Activated T-helper 17 cell treated with anti-CD3 and anti-CD28 coated beads, Interleukin-2, amount 50 U/mL, for 72 hours (primary cell): ENCODE measurements at regions not wholly inside any gene's neighbourhood (a gene's known extent, or its start where the extent isn't known, plus 50 kb on each side); places are given as distances from the start of the nearest gene placed in this dataset.
"Not testable (repeated sequence)": the region's sequence is repeated elsewhere in the genome, so short reads cannot be mapped to it uniquely, and the experiment has no call there.

Experiments used
- ATAC-seq: fragments of 150-1000 bp; cut with Tn5 transposase; replicated peaks from 2 replicates; pipeline ENCODE4 v1.10.0; 2021; ENCODE audit warnings: mild to moderate bottlenecking, moderate library complexity
- H3K27ac Mint-ChIP-seq: one replicate; pipeline ENCODE4 v1.8.0; 2022; ENCODE audit warnings: mixed read lengths
- H3K27me3 Mint-ChIP-seq: one replicate; pipeline ENCODE4 v1.8.0; 2022; ENCODE audit warnings: mixed read lengths
- H3K36me3 Mint-ChIP-seq: one replicate; pipeline ENCODE4 v1.8.0; 2022; ENCODE audit warnings: low read depth, mild to moderate bottlenecking, mixed read lengths
- H3K4me1 Mint-ChIP-seq: one replicate; pipeline ENCODE4 v1.8.0; 2022; ENCODE audit warnings: mixed read lengths
- H3K4me3 Mint-ChIP-seq: one replicate; pipeline ENCODE4 v1.8.0; 2022; ENCODE audit warnings: mild to moderate bottlenecking, mixed read lengths
- H3K9me3 Mint-ChIP-seq: one replicate; pipeline ENCODE4 v1.8.0; 2022; ENCODE audit warnings: mixed read lengths

DNA sequence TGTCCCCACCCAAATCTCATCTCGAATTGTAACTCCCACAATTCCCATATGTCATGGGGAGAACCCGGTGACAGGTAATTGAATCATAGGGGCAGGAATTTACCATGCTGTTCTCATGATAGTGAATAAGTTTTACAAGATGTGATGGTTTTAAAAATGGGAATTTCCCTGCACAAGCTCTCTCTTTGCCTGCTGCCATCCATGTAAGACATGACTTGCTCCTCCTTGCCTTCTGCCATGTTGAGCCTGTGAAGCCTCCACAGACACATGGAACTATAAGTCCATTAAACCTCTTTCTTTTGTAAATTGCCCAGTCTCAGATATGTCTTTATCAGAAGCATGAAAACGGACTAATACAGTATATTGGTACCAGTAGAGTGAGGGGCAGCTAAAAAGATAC is 546.9 kb downstream of the ZNF385D start:
- peaks cover 12% of the 10 kb centered on the region for H3K9me3 Mint-ChIP-seq
- H3K27ac Mint-ChIP-seq, ATAC-seq, H3K4me3 Mint-ChIP-seq, H3K4me1 Mint-ChIP-seq, H3K27me3 Mint-ChIP-seq, H3K36me3 Mint-ChIP-seq: not testable (repeated sequence)

DNA sequence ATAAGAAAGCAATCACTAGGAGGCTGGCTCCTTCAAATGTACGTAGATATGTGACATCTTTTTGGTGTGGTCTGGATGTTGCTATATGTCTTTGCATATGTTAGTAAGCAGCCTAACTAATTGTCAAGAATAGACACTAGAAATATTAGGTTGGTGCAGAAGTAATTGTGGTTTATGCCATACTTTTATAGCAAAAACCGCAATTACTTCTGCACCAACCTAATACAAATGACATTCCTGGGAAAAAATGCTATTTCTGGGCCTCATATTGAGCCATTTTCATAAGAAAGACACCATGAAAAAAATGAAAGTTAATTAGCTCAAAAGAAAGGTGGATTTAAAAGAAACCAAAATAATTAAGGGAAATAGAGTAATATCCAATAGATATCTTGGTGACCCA is 555.8 kb downstream of the ZNF385D start:
- H3K4me3 Mint-ChIP-seq, result no peak overlapping the region
- no peak for ATAC-seq
- peaks cover 12% of the 10 kb centered on the region for H3K9me3 Mint-ChIP-seq
- H3K4me1 Mint-ChIP-seq, result no peaks in the 10 kb centered on the region
- no peaks in the 10 kb centered on the region for H3K27me3 Mint-ChIP-seq
- H3K36me3 Mint-ChIP-seq, result no peaks in the 10 kb centered on the region
- H3K27ac Mint-ChIP-seq, result no peak overlapping the region

DNA sequence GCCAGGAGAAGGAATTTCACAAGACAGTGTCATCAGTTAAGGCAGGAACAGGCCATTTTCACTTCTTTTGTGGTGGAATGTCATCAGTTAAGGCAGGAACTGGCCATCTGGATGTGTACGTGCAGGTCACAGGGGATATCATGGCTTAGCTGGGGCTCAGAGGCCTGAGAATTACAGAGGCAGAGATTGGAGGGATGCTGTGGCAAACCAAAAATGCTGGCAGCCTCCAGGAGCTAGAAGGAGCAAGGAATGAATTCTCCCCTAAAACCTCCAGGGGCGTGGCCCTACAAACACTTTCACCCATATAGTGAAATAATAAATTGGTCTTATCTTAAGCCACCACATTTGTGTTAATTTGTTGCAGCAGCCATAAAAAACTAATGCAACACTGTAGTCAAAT is 557.0 kb downstream of the ZNF385D start:
- H3K4me3 Mint-ChIP-seq, H3K36me3 Mint-ChIP-seq, H3K27ac Mint-ChIP-seq, H3K4me1 Mint-ChIP-seq, ATAC-seq, H3K27me3 Mint-ChIP-seq: not testable (repeated sequence)
- H3K9me3 Mint-ChIP-seq, result peaks cover 12% of the 10 kb centered on the region

DNA sequence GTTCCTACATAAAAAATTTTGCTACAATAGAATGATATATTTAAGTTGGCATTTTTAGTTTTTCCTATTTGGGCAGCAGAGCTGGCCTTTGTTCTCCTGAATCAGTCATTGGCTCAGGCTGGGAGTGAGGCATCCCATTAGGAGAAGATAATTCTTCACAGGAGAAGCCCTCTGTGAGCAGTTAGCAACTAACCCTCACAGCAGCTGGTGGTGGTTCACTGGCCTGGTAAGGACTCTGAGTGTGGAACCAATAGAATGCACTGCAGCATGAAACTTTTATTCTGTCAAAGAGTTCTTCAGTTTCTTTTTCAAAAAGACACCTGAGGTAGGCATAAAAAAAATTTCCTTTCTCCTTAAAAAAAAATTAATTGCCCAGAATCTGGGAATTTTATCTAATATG is 562.6 kb downstream of the ZNF385D start:
- H3K27ac Mint-ChIP-seq, result no peak overlapping the region
- H3K4me1 Mint-ChIP-seq, result no peaks in the 10 kb centered on the region
- H3K4me3 Mint-ChIP-seq, result no peak overlapping the region
- H3K36me3 Mint-ChIP-seq, result no peaks in the 10 kb centered on the region
- H3K9me3 Mint-ChIP-seq, result peaks cover 10% of the 10 kb centered on the region
- ATAC-seq, result no peak
- H3K27me3 Mint-ChIP-seq, result no peaks in the 10 kb centered on the region

GRCh38 chr3:21185816-21186314 is 565.1 kb downstream of the ZNF385D start:
- Mint-ChIP-seq H3K27me3 (no peaks in the 10 kb centered on the region), H3K36me3 (no peaks in the 10 kb centered on the region), H3K4me1 (no peaks in the 10 kb centered on the region), H3K4me3 (no peak overlapping the region), H3K9me3 (peaks cover 5% of the 10 kb centered on the region), H3K27ac (no peak overlapping the region)
- no peak for ATAC-seq

- no peak overlapping the region for H3K4me3 Mint-ChIP-seq
- no peaks in the 10 kb centered on the region for H3K36me3 Mint-ChIP-seq
- ATAC-seq, result no peak
- no peaks in the 10 kb centered on the region for H3K4me1 Mint-ChIP-seq
- peaks cover 16% of the 10 kb centered on the region for H3K9me3 Mint-ChIP-seq
- no peaks in the 10 kb centered on the region for H3K27me3 Mint-ChIP-seq
- H3K27ac Mint-ChIP-seq, result no peak overlapping the region
These were observed 576.5 kb downstream of the ZNF385D start for GRCh38 chr3:21174461-21174860.

DNA sequence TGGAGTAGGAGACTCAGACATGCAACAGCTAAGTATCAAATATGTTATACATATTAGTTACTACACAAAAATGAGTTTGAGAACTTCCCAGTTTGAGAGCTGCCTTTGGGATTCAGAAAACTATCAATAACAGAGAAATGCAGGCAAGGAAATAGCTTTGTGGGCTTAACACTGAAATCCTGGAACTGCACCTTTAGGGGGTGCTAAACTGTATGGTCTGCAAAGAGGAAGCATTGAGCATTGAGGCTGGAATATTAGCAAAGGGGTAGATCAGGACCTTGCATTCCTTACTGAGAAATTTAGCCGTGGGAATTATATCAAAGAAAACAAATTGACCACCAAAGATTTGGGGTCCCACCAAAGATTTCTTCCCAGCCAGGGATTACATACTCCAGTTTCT is 580.0 kb downstream of the ZNF385D start:
- Mint-ChIP-seq H3K4me3 (no peak overlapping the region), H3K9me3 (peaks cover 8% of the 10 kb centered on the region), H3K36me3 (no peaks in the 10 kb centered on the region), H3K27me3 (no peaks in the 10 kb centered on the region), H3K27ac (no peak overlapping the region), H3K4me1 (no peaks in the 10 kb centered on the region)
- no peak for ATAC-seq

- no peak overlapping the region for H3K4me3 Mint-ChIP-seq
- peaks cover 3% of the 10 kb centered on the region for H3K9me3 Mint-ChIP-seq
- no peaks in the 10 kb centered on the region for H3K4me1 Mint-ChIP-seq
- H3K27ac Mint-ChIP-seq, result no peak overlapping the region
- H3K27me3 Mint-ChIP-seq, result no peaks in the 10 kb centered on the region
- ATAC-seq, result no peak
- H3K36me3 Mint-ChIP-seq, result no peaks in the 10 kb centered on the region
These were observed 581.1 kb downstream of the ZNF385D start for GRCh38 chr3:21169948-21170347.

DNA sequence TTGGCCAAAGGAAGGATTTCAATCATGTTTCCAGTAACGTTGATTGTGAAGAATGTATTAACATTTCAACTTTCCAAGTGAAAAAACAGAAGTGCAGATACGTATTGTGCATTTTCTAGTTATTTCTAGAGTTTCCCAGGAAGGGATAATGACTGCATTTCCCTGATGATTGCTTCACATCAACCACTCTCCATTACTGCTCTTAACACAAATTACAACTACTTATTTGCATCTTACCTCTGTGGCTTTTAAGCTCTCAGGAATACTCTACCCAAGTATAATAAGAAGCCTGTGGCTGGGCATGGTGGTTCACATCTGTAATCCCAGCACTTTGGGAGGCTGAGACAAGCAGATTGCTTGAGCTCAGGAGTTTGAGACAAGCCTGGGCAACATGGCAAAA is 582.5 kb downstream of the ZNF385D start:
- no peaks in the 10 kb centered on the region for H3K9me3 Mint-ChIP-seq
- H3K4me3 Mint-ChIP-seq, result no peak overlapping the region
- no peak overlapping the region for H3K27ac Mint-ChIP-seq
- H3K36me3 Mint-ChIP-seq, result no peaks in the 10 kb centered on the region
- no peaks in the 10 kb centered on the region for H3K4me1 Mint-ChIP-seq
- no peaks in the 10 kb centered on the region for H3K27me3 Mint-ChIP-seq
- ATAC-seq, result no peak

- no peak overlapping the region for H3K27ac Mint-ChIP-seq
- no peaks in the 10 kb centered on the region for H3K36me3 Mint-ChIP-seq
- no peaks in the 10 kb centered on the region for H3K27me3 Mint-ChIP-seq
- no peaks in the 10 kb centered on the region for H3K4me1 Mint-ChIP-seq
- H3K4me3 Mint-ChIP-seq, result no peak overlapping the region
- no peaks in the 10 kb centered on the region for H3K9me3 Mint-ChIP-seq
- ATAC-seq, result no peak
These were observed 587.1 kb downstream of the ZNF385D start for GRCh38 chr3:21163956-21164355.

GRCh38 chr3:21159543-21159906 is 591.5 kb downstream of the ZNF385D start:
- Mint-ChIP-seq H3K27ac (no peak overlapping the region), H3K4me3 (no peak overlapping the region), H3K36me3 (no peaks in the 10 kb centered on the region), H3K4me1 (no peaks in the 10 kb centered on the region), H3K27me3 (no peaks in the 10 kb centered on the region), H3K9me3 (no peaks in the 10 kb centered on the region)
- no peak for ATAC-seq

DNA sequence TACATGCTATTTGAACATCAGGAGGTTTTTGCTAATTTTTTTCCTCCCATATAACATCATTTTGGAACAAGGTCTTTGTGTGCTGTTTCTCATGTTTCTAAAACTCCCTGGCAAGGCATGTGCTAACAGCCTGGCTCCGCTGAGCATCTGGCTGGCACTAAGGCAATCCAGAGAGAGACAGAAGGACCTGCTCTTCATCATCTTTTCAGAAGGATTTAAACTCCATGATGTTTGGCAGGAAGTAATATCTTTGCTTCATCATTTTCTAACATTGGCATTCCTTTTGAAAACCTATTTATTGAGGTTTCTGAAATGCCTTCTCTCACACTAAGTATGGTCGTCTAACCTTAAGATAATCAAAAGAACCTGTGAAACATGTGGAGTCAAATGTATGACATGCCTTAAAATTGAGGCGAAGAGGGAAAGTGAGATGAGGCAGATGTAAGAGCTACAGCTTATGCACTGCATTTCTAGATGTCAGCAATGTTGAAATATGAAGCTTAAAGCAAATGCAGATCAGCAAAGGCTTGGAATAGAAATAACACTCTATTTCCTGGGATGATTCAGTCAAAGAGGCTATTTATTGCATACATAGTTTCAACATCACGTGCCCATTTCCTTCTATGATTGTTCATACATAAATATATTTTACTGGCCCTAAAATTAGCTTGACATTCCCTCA is 592.0 kb downstream of the ZNF385D start:
- Mint-ChIP-seq H3K4me1 (no peaks in the 10 kb centered on the region), H3K36me3 (no peaks in the 10 kb centered on the region), H3K27me3 (no peaks in the 10 kb centered on the region), H3K9me3 (no peaks in the 10 kb centered on the region), H3K4me3 (no peak overlapping the region), H3K27ac (no peak overlapping the region)
- no peak for ATAC-seq

DNA sequence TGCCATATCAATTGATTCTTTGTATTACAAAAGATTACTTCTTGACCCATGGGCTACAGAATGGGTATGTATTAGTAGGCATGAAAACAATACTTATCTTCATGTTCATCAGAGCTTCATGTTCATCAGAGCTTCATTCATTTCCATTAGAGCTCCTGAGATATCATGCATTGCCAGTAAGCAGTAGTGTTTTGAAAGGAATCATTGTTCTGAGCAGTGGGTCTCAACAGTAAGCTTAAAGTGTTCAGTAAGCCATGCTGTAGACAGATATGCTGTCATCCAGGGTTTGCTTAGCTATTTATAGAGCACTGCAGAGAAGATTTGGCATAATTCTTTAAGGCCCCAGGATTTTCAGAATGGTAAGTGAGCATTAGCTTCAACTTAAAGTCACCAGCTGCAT is 596.1 kb downstream of the ZNF385D start:
- Mint-ChIP-seq H3K9me3 (peaks cover 9% of the 10 kb centered on the region), H3K4me1 (no peaks in the 10 kb centered on the region), H3K27ac (no peak overlapping the region), H3K4me3 (no peak overlapping the region), H3K36me3 (no peaks in the 10 kb centered on the region), H3K27me3 (no peaks in the 10 kb centered on the region)
- no peak for ATAC-seq

- Mint-ChIP-seq H3K36me3 (no peaks in the 10 kb centered on the region), H3K4me3 (no peak overlapping the region), H3K27me3 (no peaks in the 10 kb centered on the region), H3K9me3 (peaks cover 9% of the 10 kb centered on the region), H3K4me1 (no peaks in the 10 kb centered on the region), H3K27ac (no peak overlapping the region)
- ATAC-seq, result no peak
These were observed 598.5 kb downstream of the ZNF385D start for GRCh38 chr3:21152555-21152954.

GRCh38 chr3:21142949-21143348 is 608.1 kb downstream of the ZNF385D start:
- Mint-ChIP-seq H3K4me1 (no peaks in the 10 kb centered on the region), H3K9me3 (peaks cover 5% of the 10 kb centered on the region), H3K27me3 (no peaks in the 10 kb centered on the region), H3K4me3 (no peak overlapping the region), H3K36me3 (no peaks in the 10 kb centered on the region), H3K27ac (no peak overlapping the region)
- peak; percentile 9 for ATAC-seq

DNA sequence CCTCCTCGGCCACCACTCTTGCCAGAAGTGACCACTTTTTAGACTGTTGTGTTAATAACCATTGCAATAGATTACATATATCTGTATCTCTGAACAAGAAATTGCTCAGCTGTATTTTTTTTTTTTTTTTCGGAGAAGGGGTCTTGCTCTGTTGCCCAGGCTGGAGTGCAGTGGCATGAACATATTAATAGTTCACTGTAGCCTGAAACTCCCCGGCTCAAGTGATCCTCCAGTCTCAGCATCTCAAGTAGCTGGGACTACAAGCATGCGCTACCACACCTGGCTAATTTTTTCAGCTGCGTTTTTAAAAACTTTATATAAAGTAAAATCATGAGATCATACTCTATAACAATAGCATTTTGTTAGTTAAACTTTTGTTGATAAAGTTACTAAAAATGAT is 609.0 kb downstream of the ZNF385D start:
- ATAC-seq, result no peak
- Mint-ChIP-seq H3K27ac (no peak overlapping the region), H3K36me3 (no peaks in the 10 kb centered on the region), H3K4me3 (no peak overlapping the region), H3K4me1 (no peaks in the 10 kb centered on the region), H3K27me3 (no peaks in the 10 kb centered on the region), H3K9me3 (peaks cover 5% of the 10 kb centered on the region)
